Tongue (tissue), 1 donor: ENCODE measurements at regions not wholly inside any gene's neighbourhood (a gene's known extent, or its start where the extent isn't known, plus 50 kb on each side); places are given as distances from the start of the nearest gene placed in this dataset.
A peak's percentile ranks its signal among the peaks of the same experiment; 100 is the strongest.
"Not testable (repeated sequence)": the region's sequence is repeated elsewhere in the genome, so short reads cannot be mapped to it uniquely, and the experiment has no call there.

ENCODE experiments used
- DNase-seq: peaks from one replicate; pipeline ENCODE4 v3.0.0-alpha.2; 2015

DNA sequence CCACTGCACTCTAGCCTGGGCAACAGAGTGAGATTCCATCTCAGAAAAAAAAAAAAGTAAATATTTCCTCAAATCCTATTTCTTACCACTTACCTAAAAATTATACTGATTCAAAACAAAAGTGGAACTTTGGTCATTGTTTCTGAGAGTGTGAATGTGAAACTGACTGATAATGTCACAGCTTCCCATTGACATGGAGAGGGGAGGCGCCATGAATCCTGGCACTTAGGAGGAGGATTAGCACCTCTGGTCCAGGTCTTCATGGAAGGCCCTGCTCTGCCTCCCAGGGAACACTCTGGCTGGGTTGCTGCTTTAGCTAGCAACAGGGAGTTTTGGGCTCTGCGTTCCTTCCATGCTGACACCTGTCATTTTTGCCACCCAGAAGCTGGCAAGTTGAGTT is 154.3 kb upstream of the SALL1 start:
- no peak for DNase-seq

- DNase-seq, result no peak
These were observed 151.0 kb upstream of the SALL1 start for GRCh38 chr16:51302042-51302441.

DNA sequence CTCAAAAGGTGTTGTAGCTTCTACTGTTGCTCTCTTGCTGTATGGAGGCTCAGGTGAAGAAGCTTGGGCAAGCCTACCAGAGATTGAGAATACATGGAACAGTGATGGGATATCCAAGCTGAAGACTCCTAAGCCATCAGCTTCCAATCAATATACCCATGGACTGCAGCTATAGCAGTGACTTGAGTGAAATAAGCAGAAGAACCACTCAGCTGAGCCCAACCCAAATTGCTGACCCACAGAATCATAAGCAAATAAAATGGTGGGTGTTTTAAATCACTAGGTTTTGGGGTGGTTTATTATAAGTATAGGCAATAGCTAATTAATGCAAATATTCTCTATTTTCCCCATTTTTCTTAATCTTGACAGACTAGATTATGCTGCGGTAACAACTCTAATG is 147.7 kb upstream of the SALL1 start:
- no peak for DNase-seq

- no peak for DNase-seq
These were observed 139.6 kb upstream of the SALL1 start for GRCh38 chr16:51290442-51291285.

DNA sequence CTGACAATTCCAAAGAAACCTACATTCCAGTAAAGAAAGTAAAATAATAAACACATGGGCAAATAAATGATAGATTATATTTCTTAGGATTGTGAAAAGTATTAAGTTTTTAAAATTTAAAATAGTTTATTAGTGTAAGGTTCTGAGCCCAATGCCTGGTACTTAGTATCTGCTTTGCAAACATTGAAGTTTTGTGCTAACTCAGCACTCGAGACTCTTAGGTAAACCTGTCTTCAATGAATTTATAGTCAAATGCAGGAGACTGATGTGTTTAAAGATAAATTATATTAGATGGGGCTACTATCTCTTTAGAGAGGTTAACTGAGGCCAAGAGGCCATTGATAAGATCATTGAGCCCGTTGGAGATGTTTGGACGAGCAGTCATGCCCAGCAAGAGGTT is 138.3 kb upstream of the SALL1 start:
- no peak for DNase-seq

- DNase-seq, result peak; percentile 43
These were observed 136.2 kb upstream of the SALL1 start for GRCh38 chr16:51287121-51287755.

DNA sequence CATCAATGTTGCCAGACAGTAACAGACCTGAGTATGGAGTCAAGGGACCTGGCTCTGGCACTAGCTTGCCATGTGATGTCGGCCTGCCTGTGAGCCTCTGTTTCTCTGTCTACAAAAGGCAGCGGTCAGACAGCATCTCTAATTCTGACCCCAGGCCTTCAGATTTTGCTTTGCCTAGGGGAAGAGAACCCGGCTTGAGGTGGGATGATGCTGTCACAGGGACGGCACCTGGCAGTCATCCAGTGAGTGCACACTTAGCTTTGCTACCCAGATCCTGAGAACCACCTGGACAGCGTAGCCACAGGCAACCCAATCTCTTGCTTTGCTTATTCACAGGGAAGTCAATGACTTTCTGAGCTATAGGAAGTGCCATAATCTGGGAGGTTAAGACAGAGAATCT is 135.2 kb upstream of the SALL1 start:
- DNase-seq, result no peak

DNA sequence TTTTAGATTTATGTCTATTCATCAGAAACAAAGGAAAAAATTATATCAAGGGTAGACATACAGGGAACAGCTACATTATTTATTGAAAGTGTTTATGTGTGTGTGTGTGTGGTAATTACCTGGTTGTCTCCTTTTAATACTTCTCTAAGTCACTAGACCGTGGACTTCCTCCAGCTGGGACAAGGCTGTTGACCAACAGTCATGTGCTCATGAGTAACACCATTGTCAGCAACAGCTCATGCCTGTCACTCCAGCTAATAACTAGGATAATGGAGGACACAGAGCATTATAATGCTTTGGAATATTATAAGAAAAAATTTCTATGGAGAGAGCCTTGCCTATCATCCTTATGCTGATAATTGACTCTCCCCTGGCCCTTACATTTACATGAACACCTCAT is 125.3 kb upstream of the SALL1 start:
- DNase-seq, result no peak

GRCh38 chr16:51272420-51272819 is 121.3 kb upstream of the SALL1 start:
- no peak for DNase-seq

DNA sequence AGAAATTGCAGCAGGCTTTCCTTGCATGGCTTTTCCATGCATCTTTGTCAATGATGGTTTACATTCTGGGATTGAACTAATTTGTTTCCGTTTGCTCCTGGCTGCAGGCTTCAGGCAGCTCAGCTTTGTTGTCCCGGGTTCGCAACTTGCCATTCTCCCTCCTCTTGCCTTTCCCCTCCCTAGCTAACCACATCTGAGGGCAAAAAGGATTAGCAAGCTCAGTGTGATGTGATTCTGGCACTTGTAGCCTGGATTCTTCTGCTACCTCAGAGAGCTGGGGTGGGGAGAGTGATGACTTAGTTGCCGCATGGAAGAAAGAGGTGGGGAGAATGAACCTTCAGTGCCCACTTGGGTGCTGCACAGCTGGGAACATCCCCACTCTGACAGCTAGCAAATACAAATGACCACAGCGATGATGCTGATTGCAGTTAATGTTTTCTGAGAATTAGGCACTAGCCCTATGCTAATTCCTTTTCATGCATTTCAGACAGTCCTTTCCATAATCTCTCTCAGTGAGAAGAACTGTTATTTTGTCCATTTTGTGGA is 120.2 kb upstream of the SALL1 start:
- no peak for DNase-seq

GRCh38 chr16:51268237-51268636 is 117.2 kb upstream of the SALL1 start:
- peak; percentile 15 for DNase-seq

DNA sequence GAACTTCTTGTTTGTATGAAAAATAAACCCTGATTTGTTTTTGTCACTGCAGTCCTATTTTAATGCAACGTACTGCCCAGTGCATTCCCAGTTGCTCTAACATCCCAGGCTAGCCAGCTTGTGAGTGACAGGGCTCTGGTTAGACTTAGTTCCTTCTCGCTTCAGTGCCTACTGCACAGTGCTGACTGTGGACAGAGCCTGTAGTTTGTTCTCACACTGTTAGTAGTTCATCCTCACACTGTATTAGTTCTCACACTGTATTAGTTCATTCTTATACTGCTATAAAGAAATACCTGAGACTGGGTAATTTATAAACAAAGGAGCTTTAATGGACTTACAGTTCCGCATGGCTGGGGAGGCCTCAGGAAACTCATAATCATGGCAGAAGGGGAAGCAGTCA is 116.6 kb upstream of the SALL1 start:
- no peak for DNase-seq

DNA sequence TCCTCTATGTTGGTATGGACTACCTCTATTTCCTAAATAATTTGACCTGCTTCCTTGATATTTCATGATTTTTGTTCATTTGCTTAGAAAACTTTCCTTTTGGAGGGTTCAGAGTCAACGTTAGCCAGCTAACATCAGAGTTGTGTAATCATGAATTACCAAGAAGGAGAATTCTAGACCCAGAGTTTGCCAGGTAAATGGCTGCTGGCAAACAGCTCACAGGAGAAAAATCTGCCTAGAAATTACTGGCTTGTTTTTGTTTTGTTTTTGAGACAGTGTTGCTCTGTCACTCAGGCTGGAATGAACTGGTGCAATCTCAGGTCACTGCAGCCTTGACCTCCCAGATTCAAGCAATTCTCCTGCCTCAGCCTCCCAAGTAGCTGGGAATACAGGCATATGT is 111.4 kb upstream of the SALL1 start:
- no peak for DNase-seq

- no peak for DNase-seq
These were observed 110.8 kb upstream of the SALL1 start for GRCh38 chr16:51261919-51262318.

GRCh38 chr16:51255349-51255972 is 104.4 kb upstream of the SALL1 start:
- DNase-seq, result no peak

- not testable (repeated sequence) for DNase-seq
These were observed 103.3 kb upstream of the SALL1 start for GRCh38 chr16:51254390-51254789.

GRCh38 chr16:51248217-51248616 is 97.1 kb upstream of the SALL1 start:
- no peak for DNase-seq

GRCh38 chr16:51245658-51245995 is 94.6 kb upstream of the SALL1 start:
- DNase-seq, result no peak

GRCh38 chr16:51244887-51245657 is 94.0 kb upstream of the SALL1 start:
- no peak for DNase-seq

- DNase-seq, result no peak
These were observed 92.9 kb upstream of the SALL1 start for GRCh38 chr16:51243936-51244436.

- DNase-seq, result no peak
These were observed 91.4 kb upstream of the SALL1 start for GRCh38 chr16:51242296-51242994.

DNA sequence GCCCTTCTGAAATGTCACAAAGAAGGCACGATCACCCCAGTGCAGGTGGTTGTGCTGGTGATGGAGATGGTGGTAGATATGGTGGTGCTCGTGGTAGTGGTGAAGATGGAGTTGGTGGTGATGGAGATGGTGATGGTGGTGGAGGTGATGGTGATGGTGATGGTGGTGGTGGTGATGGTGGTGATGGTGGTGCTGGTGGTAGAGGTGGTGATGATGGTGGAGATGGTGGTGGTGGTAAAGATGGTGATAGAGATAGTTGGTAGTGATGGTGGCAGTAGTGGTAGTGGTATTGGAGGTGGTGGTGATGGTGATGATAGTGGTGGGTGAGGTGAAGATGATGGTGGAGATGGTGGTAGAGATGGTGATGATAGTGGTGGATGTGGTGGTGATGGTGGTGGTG is 88.1 kb upstream of the SALL1 start:
- DNase-seq, result no peak
